ENCODE measurements at regions not wholly inside any gene's neighbourhood (a gene's known extent, or its start where the extent isn't known, plus 50 kb on each side); places are given as distances from the start of the nearest gene placed in this dataset.

DNA sequence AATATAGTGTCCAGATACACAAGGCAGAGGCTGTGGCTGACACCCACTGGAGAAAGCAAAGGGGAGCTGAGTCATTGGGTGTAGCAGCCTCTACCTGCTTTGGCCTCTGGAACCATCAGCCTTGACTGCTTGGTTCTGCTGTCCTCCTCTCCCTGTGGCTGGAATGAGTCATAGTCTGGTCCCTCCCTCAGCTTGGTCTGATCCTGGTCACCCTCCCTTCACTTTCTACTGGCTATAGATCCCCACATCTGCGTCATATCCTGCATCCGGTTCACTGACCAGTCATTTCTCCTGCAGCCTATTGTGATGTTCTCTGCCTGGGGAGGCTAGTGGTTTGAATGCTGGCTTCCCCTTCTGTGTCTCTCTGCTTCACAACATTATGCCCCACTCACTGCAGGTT, 372.8 kb upstream of the DAB1 start:
- no peak for TF ChIP-seq ZBTB17 (CRISPR knock-in tag; IDR thresholded peaks at IDR 0.05)
- peak; percentile 44; the same call in 1 of the 2 replicates for TF ChIP-seq GABPA (tag; conservative IDR thresholded peaks at IDR 0.05; ENCODE audit: low read depth)
- TF ChIP-seq NFYB (IDR thresholded peaks at IDR 0.05; ENCODE audit: extremely low read depth, insufficient read length): no peak
- no peak for TF ChIP-seq TAF1 (IDR thresholded peaks at IDR 0.05; ENCODE audit: control insufficient read depth, extremely low read depth, insufficient read depth, low read length, severe bottlenecking)
- TF ChIP-seq, protein P1, sequence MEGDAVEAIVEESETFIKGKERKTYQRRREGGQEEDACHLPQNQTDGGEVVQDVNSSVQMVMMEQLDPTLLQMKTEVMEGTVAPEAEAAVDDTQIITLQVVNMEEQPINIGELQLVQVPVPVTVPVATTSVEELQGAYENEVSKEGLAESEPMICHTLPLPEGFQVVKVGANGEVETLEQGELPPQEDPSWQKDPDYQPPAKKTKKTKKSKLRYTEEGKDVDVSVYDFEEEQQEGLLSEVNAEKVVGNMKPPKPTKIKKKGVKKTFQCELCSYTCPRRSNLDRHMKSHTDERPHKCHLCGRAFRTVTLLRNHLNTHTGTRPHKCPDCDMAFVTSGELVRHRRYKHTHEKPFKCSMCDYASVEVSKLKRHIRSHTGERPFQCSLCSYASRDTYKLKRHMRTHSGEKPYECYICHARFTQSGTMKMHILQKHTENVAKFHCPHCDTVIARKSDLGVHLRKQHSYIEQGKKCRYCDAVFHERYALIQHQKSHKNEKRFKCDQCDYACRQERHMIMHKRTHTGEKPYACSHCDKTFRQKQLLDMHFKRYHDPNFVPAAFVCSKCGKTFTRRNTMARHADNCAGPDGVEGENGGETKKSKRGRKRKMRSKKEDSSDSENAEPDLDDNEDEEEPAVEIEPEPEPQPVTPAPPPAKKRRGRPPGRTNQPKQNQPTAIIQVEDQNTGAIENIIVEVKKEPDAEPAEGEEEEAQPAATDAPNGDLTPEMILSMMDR (IDR thresholded peaks at IDR 0.05 in 2 of 3, conservative IDR thresholded peaks at IDR 0.05 in 1 of 3; ENCODE audit: insufficient read depth in 2 of 3, low read depth in 1 of 3, low read length in 3 of 3): no peak

All from K562 (cell line).